ENCODE measurements at regions not wholly inside any gene's neighbourhood (a gene's known extent, or its start where the extent isn't known, plus 50 kb on each side); places are given as distances from the start of the nearest gene placed in this dataset.

DNA sequence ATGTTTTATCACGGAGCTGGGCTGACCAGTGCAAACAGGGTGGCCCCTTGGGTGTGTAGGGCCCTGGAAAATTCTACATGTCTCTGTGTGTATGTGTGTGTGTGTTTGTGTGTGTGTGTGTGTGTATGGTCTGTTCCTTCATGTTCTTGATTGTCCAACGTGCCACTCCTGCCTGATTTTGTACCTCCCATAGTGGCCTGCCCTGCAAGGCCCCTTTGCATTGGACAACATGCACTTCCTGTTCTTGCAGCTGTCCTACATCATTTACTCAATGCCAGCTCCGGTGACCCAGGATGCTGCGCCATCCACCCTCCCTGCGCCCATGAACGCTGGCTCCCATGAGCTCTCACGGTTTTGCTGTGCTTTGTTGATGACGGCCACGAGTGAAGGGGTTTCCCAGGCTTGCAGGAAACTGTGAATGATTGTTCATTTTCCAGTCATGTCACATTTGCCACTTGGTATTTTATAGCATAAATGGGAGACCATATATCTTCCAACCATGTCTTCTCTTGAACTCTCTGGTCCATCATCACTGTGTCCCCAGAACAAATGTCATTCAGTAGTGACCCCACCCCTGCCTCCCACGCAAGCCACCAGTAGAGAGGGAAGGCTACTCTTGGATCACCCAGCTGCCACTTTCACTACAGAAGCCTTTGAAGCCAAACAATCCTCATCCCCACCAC lies 69.7 kb upstream of the NCK2 start:
- Histone ChIP-seq H3K79me1 (ENCODE audit: low read depth, low read length) (no peaks in the 10 kb centered on the region), H3K18ac (ENCODE audit: extremely low read depth, low read length) (peak overlapping the region; percentile 29; the same call in 1 of the 2 replicates), H4K91ac (replicated peaks; ENCODE audit: insufficient read length, low read length) (no peak overlapping the region), H2AFZ (ENCODE audit: low read length) (no peak overlapping the region), H3K4ac (replicated peaks; ENCODE audit: insufficient read length, low read depth, low read length) (no peak overlapping the region), H3K9me3 (ENCODE audit: insufficient read depth in 2 of 2, low read depth in 1 of 2, low read length in 1 of 2) (no peaks in the 10 kb centered on the region), H3K14ac (ENCODE audit: insufficient read length) (no peak overlapping the region), H4K20me1 (replicated peaks in 1 of 2; ENCODE audit: control insufficient read depth in 1 of 2, insufficient read depth in 2 of 2, low read length in 2 of 2) (no peaks in the 10 kb centered on the region), H3K27ac (ENCODE audit: low read depth, low read length) (no peak overlapping the region), H2BK15ac (ENCODE audit: low read length) (no peak overlapping the region), H3K9ac (replicated peaks in 1 of 4; ENCODE audit: extremely low read depth in 1 of 4, low read depth in 3 of 4, low read length in 3 of 4) (no peak overlapping the region), H3K23me2 (ENCODE audit: low read depth, low read length) (no peaks in the 10 kb centered on the region), H2BK5ac (ENCODE audit: low read depth, low read length) (no peak overlapping the region), H2AK5ac (ENCODE audit: low read depth, low read length) (no peak overlapping the region), H2BK120ac (replicated peaks; ENCODE audit: low read depth, low read length) (no peak overlapping the region), H4K8ac (ENCODE audit: extremely low read depth, insufficient read depth, low read length) (no peak overlapping the region), H3K4me1 (replicated peaks in 1 of 4; ENCODE audit: control insufficient read depth in 3 of 4, insufficient read depth in 4 of 4, low read length in 3 of 4) (no peaks in the 10 kb centered on the region), H2BK20ac (ENCODE audit: low read length) (no peak overlapping the region), H3K56ac (replicated peaks; ENCODE audit: insufficient read length, low read depth, low read length) (no peak overlapping the region), H3K4me2 (ENCODE audit: insufficient read depth in 1 of 2, low read depth in 2 of 2, low read length in 2 of 2) (no peak overlapping the region), H3K4me3 (ENCODE audit: extremely low read depth in 1 of 4, insufficient read depth in 2 of 4, low read depth in 3 of 4, low read length in 4 of 4) (no peak overlapping the region), H3K79me2 (ENCODE audit: control insufficient read depth in 1 of 2, insufficient read depth in 2 of 2, low read length in 2 of 2) (no peaks in the 10 kb centered on the region), H4K5ac (ENCODE audit: insufficient read length, low read depth, low read length) (no peak overlapping the region), H2BK12ac (ENCODE audit: low read depth, low read length) (no peak overlapping the region), H3K36me3 (ENCODE audit: control insufficient read depth in 2 of 4, insufficient read depth in 4 of 4, low read length in 3 of 4) (no peaks in the 10 kb centered on the region), H3K27me3 (replicated peaks in 1 of 4; ENCODE audit: control insufficient read depth in 3 of 4, extremely low read depth in 1 of 4, insufficient read depth in 3 of 4, low read length in 3 of 4) (no peaks in the 10 kb centered on the region; a peak in 2 of 7 replicates), H3K23ac (ENCODE audit: insufficient read length) (no peak overlapping the region)
- WGBS, 2 experiments (ENCODE audit: extremely low coverage in 1 of 2, insufficient coverage in 1 of 2, insufficient read length in 1 of 2, insufficient replicate concordance in 2 of 2, low coverage in 1 of 2, low lambda C conversion rate in 2 of 2, missing lambda C conversion rate in 1 of 2): 93% methylated on average over 10 of the region's 10 CpGs; no CpG with 5 or more reads in 1 of the 2 experiments
- FAIRE-seq (no peak), DNase-seq (ENCODE audit: low read depth in 1 of 2, low spot score in 2 of 2) (peak in 1 of 2 experiments; percentile 19)
- ChIA-PET POLR2A (ENCODE audit: partially characterized antibody) (no interaction called here), CTCF (ENCODE audit: partially characterized antibody) (no interaction called here)
- TF ChIP-seq SUZ12 (IDR thresholded peaks at IDR 0.05; ENCODE audit: low read length): no peak
- no peak for TF ChIP-seq HDAC6 (IDR thresholded peaks at IDR 0.05; ENCODE audit: low read depth, low read length)
- no peak for TF ChIP-seq POLR2AphosphoS5 (IDR thresholded peaks at IDR 0.05; ENCODE audit: low read depth, low read length)
- no peak for TF ChIP-seq YY1 (IDR thresholded peaks at IDR 0.05; ENCODE audit: low read depth, low read length)
- TF ChIP-seq CBX5 (IDR thresholded peaks at IDR 0.05; ENCODE audit: low read depth, low read length): no peak
- no peak for TF ChIP-seq SP2 (IDR thresholded peaks at IDR 0.05; ENCODE audit: low read length)
- TF ChIP-seq ZNF274 (IDR thresholded peaks at IDR 0.05; ENCODE audit: borderline replicate concordance, extremely low read depth, low read length): no peak
